H1 (cell line): ENCODE measurements at regions not wholly inside any gene's neighbourhood (a gene's known extent, or its start where the extent isn't known, plus 50 kb on each side); places are given as distances from the start of the nearest gene placed in this dataset.

Experiments used
- CTCF ChIA-PET: fragments of 300-600 bp; sonication (Branson Sonifier 250); formaldehyde crosslinking; loops from one replicate; lab custom pipeline; 2021; ENCODE audit not compliant: partially characterized antibody; lab: Charles Lee
- POLR2A ChIA-PET: fragments of 300-600 bp; sonication (Branson Sonifier 250); formaldehyde crosslinking; loops from one replicate; lab custom pipeline; 2021; ENCODE audit warnings: inconsistent platforms; ENCODE audit not compliant: partially characterized antibody; lab: Charles Lee
- DNase-seq, 2 experiments: peaks; one replicate each; pipeline versions ENCODE4 v3.0.0 to v3.0.0-alpha.2; 2010 to 2022; ENCODE audit warnings: low spot score in 2 of 2, low read depth in 1 of 2, mixed read lengths in 1 of 2
- FAIRE-seq: peaks from 2 replicates; lab custom pipeline; 2011; peaks lifted over from hg19 to GRCh38; lab: Jason Lieb, UNC
- H2AFZ ChIP-seq: 2 replicates; pipeline ENCODE4 v1.8.1; 2012; ENCODE audit warnings: low read length, inconsistent platforms
- H2AK5ac ChIP-seq: 2 replicates; pipeline ENCODE4 v1.6.1; 2013; ENCODE audit warnings: low read depth, low read length
- H2BK120ac ChIP-seq: replicated peaks from 2 replicates; pipeline ENCODE3; 2013; ENCODE audit warnings: low read depth, low read length, inconsistent platforms
- H2BK12ac ChIP-seq: 2 replicates; pipeline ENCODE4 v1.6.1; 2013; ENCODE audit warnings: low read depth, low read length
- H2BK15ac ChIP-seq: 2 replicates; pipeline ENCODE4 v1.6.1; 2013; ENCODE audit warnings: low read length
- H2BK20ac ChIP-seq: 2 replicates; pipeline ENCODE4 v1.6.1; 2013; ENCODE audit warnings: low read length
- H2BK5ac ChIP-seq: 2 replicates; pipeline ENCODE4 v1.6.1; 2013; ENCODE audit warnings: low read depth, low read length
- H3K14ac ChIP-seq: 2 replicates; pipeline ENCODE4 v1.6.1; 2013; ENCODE audit warnings: inconsistent platforms; ENCODE audit not compliant: insufficient read length
- H3K18ac ChIP-seq: 2 replicates; pipeline ENCODE4 v1.6.1; 2013; ENCODE audit warnings: low read length; ENCODE audit errors: extremely low read depth
- H3K23ac ChIP-seq: 2 replicates; pipeline ENCODE4 v1.6.1; 2013; ENCODE audit warnings: inconsistent platforms; ENCODE audit not compliant: insufficient read length
- H3K23me2 ChIP-seq: 2 replicates; pipeline ENCODE4 v1.6.1; 2013; ENCODE audit warnings: low read depth, low read length
- H3K27ac ChIP-seq: 2 replicates; pipeline ENCODE4 v1.6.1; 2011; ENCODE audit warnings: low read depth, low read length, inconsistent platforms
- H3K27me3 ChIP-seq, 4 experiments: replicated peaks in 1 of 4; 1 replicate in 1 of 4; 2 replicates in 3 of 4; pipeline versions ENCODE4 v1.6.1 to v1.8.1; 2011 to 2013; ENCODE audit warnings: low read length in 3 of 4, mild to moderate bottlenecking in 3 of 4, inconsistent platforms in 2 of 4, mixed read lengths in 2 of 4, moderate library complexity in 1 of 4; ENCODE audit not compliant: control insufficient read depth in 3 of 4, insufficient read depth in 3 of 4; ENCODE audit errors: extremely low read depth in 1 of 4
- H3K36me3 ChIP-seq, 4 experiments: 2 replicates each; pipeline versions ENCODE4 v1.6.1 to v1.8.1; 2011 to 2013; ENCODE audit warnings: mild to moderate bottlenecking in 4 of 4, low read length in 3 of 4, moderate library complexity in 2 of 4, control low read depth in 1 of 4, inconsistent platforms in 1 of 4; ENCODE audit not compliant: insufficient read depth in 4 of 4, control insufficient read depth in 2 of 4
- H3K4ac ChIP-seq: replicated peaks from 2 replicates; pipeline ENCODE3; 2013; ENCODE audit warnings: low read length, low read depth, mixed read lengths, inconsistent platforms; ENCODE audit not compliant: insufficient read length
- H3K4me1 ChIP-seq, 4 experiments: replicated peaks in 1 of 4; 1 replicate in 1 of 4; 2 replicates in 3 of 4; pipeline versions ENCODE4 v1.6.1 to v1.8.1; 2011 to 2013; ENCODE audit warnings: low read length in 3 of 4, inconsistent platforms in 2 of 4, mixed read lengths in 1 of 4; ENCODE audit not compliant: insufficient read depth in 4 of 4, control insufficient read depth in 3 of 4
- H3K4me2 ChIP-seq, 2 experiments: 2 replicates each; pipeline versions ENCODE4 v1.6.1 to v1.8.1; 2011 to 2013; ENCODE audit warnings: low read depth in 2 of 2, low read length in 2 of 2, control low read depth in 1 of 2, inconsistent platforms in 1 of 2, mild to moderate bottlenecking in 1 of 2; ENCODE audit not compliant: insufficient read depth in 1 of 2
- H3K4me3 ChIP-seq, 4 experiments: fragments of 200-600, 300-600 bp in 1 of 4; sonication (generic), shearing (Covaris generic), sonication (Bioruptor Twin) in 1 of 4; 2 replicates each; pipeline versions ENCODE4 v1.5.1 to v1.8.1; 2011 to 2016; ENCODE audit warnings: low read length in 4 of 4, low read depth in 3 of 4, control low read depth in 2 of 4, inconsistent platforms in 2 of 4, mild to moderate bottlenecking in 2 of 4, mixed read lengths in 1 of 4, moderate library complexity in 1 of 4; ENCODE audit not compliant: insufficient read depth in 2 of 4; ENCODE audit errors: extremely low read depth in 1 of 4
- H3K56ac ChIP-seq: replicated peaks from 2 replicates; pipeline ENCODE3; 2013; ENCODE audit warnings: low read depth, mild to moderate bottlenecking, mixed read lengths, low read length, inconsistent platforms; ENCODE audit not compliant: insufficient read length
- H3K79me1 ChIP-seq: 2 replicates; pipeline ENCODE4 v1.6.1; 2013; ENCODE audit warnings: low read depth, low read length, control low read depth
- H3K79me2 ChIP-seq, 2 experiments: 2 replicates each; pipeline versions ENCODE4 v1.6.1 to v1.8.1; 2012 to 2013; ENCODE audit warnings: low read length in 2 of 2, mild to moderate bottlenecking in 2 of 2, inconsistent platforms in 1 of 2; ENCODE audit not compliant: insufficient read depth in 2 of 2, control insufficient read depth in 1 of 2
- H3K9ac ChIP-seq, 4 experiments: replicated peaks in 1 of 4; 1 replicate in 1 of 4; 2 replicates in 3 of 4; pipeline versions ENCODE4 v1.6.1 to v1.8.1; 2011 to 2013; ENCODE audit warnings: low read depth in 3 of 4, low read length in 3 of 4, control low read depth in 2 of 4, mild to moderate bottlenecking in 2 of 4, moderate library complexity in 2 of 4, inconsistent platforms in 1 of 4; ENCODE audit errors: extremely low read depth in 1 of 4
- H3K9me3 ChIP-seq, 2 experiments: 2 replicates each; pipeline versions ENCODE4 v1.6.1 to v1.8.1; 2012 to 2013; ENCODE audit warnings: mild to moderate bottlenecking in 2 of 2, moderate library complexity in 2 of 2, control low read depth in 1 of 2, inconsistent platforms in 1 of 2, low read depth in 1 of 2, low read length in 1 of 2, mixed read lengths in 1 of 2; ENCODE audit not compliant: insufficient read depth in 2 of 2
- H4K20me1 ChIP-seq, 2 experiments: replicated peaks in 1 of 2; 2 replicates each; pipeline versions ENCODE3 to v1.8.1; 2011 to 2013; ENCODE audit warnings: inconsistent platforms in 2 of 2, low read length in 2 of 2, mild to moderate bottlenecking in 1 of 2; ENCODE audit not compliant: insufficient read depth in 2 of 2, control insufficient read depth in 1 of 2
- H4K5ac ChIP-seq: 2 replicates; pipeline ENCODE4 v1.6.1; 2013; ENCODE audit warnings: low read length, low read depth, mixed read lengths, inconsistent platforms; ENCODE audit not compliant: insufficient read length
- H4K8ac ChIP-seq: 2 replicates; pipeline ENCODE4 v1.8.0; 2013; ENCODE audit warnings: mild to moderate bottlenecking, moderate library complexity, low read length, inconsistent platforms; ENCODE audit not compliant: insufficient read depth; ENCODE audit errors: extremely low read depth
- H4K91ac ChIP-seq: replicated peaks from 2 replicates; pipeline ENCODE3; 2013; ENCODE audit warnings: low read length, mixed read lengths, inconsistent platforms; ENCODE audit not compliant: insufficient read length
- NANOG ChIP-seq: IDR thresholded peaks from 2 replicates; pipeline ENCODE4 v1.6.1; 2011; ENCODE audit warnings: low read length, low read depth, mild to moderate bottlenecking, inconsistent platforms; ENCODE audit not compliant: insufficient read depth, poor library complexity, severe bottlenecking
- POU5F1 ChIP-seq: IDR thresholded peaks from 2 replicates; pipeline ENCODE4 v1.6.1; 2011; ENCODE audit warnings: low read depth, mild to moderate bottlenecking, low read length, moderate library complexity
- WGBS, 2 experiments: shearing (Covaris generic) in 1 of 2; methylation state at CpG; one replicate each; pipeline versions ENCODE4 v1.1.6 to v1.1.7; 2013 to 2015; ENCODE audit warnings: low lambda C conversion rate in 2 of 2, mixed read lengths in 2 of 2, inconsistent platforms in 1 of 2, low coverage in 1 of 2, missing lambda C conversion rate in 1 of 2; ENCODE audit not compliant: insufficient replicate concordance in 2 of 2, insufficient coverage in 1 of 2, insufficient read length in 1 of 2; ENCODE audit errors: extremely low coverage in 1 of 2, missing lambda C conversion rate in 1 of 2; 5-methylcytosine and 5-hydroxymethylcytosine counted together
- TF ChIP-seq, protein P1 (sequence below), 3 experiments: IDR thresholded peaks; 1 replicate in 2 of 3; 2 replicates in 1 of 3; pipeline versions ENCODE4 v1.5.1 to v1.6.1; 2011; ENCODE audit warnings: low read length in 3 of 3, mild to moderate bottlenecking in 3 of 3, inconsistent platforms in 2 of 3, low read depth in 1 of 3, moderate library complexity in 1 of 3; ENCODE audit not compliant: insufficient read depth in 1 of 3; ENCODE audit errors: control extremely low read depth in 1 of 3

DNA sequence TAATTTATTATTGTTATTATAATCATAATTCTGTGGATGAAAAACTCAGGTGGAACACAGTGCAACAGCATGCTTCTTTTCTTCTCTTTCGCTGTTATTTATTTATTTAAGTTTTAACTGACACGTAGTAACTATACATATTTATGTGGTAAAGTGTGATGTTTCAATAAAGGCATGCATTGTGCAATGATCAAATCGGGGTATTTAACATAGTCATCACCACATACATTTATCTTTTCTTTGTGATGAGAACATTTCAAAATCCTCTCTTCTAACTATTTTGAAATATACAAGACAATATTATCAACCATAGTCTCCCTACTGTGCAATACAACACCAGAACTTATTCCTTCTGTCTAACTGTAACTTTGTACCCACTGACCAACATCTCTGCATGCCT lies 152.5 kb upstream of the LYZL1 start:
- Histone ChIP-seq H3K4me1 (peaks cover 0 to 7% (median 3%) of the 10 kb centered on the region in 4 experiments; a peak in 3 of 7 replicates), H3K18ac (no peak overlapping the region), H3K36me3 (no peaks in the 10 kb centered on the region), H3K4me2 (no peak overlapping the region), H3K23me2 (no peaks in the 10 kb centered on the region), H2BK12ac (no peak overlapping the region), H3K9me3 (no peaks in the 10 kb centered on the region), H4K8ac (no peak overlapping the region), H3K4ac (no peak overlapping the region), H2BK120ac (no peak overlapping the region), H2AK5ac (no peak overlapping the region), H3K23ac (no peak overlapping the region), H3K79me1 (no peaks in the 10 kb centered on the region), H3K4me3 (no peak overlapping the region), H3K79me2 (no peaks in the 10 kb centered on the region), H2BK15ac (no peak overlapping the region), H2AFZ (peak overlapping the region; percentile 59; the same call in 1 of the 2 replicates), H3K27ac (no peak overlapping the region), H3K56ac (no peak overlapping the region), H4K91ac (no peak overlapping the region), H3K27me3 (no peaks in the 10 kb centered on the region), H4K5ac (no peak overlapping the region), H3K9ac (no peak overlapping the region), H2BK5ac (no peak overlapping the region), H3K14ac (no peak overlapping the region), H4K20me1 (no peaks in the 10 kb centered on the region), H2BK20ac (no peak overlapping the region)
- DNase-seq (no peak), FAIRE-seq (no peak)
- TF ChIP-seq POU5F1 (no peak), NANOG (no peak)
- TF ChIP-seq, protein P1, sequence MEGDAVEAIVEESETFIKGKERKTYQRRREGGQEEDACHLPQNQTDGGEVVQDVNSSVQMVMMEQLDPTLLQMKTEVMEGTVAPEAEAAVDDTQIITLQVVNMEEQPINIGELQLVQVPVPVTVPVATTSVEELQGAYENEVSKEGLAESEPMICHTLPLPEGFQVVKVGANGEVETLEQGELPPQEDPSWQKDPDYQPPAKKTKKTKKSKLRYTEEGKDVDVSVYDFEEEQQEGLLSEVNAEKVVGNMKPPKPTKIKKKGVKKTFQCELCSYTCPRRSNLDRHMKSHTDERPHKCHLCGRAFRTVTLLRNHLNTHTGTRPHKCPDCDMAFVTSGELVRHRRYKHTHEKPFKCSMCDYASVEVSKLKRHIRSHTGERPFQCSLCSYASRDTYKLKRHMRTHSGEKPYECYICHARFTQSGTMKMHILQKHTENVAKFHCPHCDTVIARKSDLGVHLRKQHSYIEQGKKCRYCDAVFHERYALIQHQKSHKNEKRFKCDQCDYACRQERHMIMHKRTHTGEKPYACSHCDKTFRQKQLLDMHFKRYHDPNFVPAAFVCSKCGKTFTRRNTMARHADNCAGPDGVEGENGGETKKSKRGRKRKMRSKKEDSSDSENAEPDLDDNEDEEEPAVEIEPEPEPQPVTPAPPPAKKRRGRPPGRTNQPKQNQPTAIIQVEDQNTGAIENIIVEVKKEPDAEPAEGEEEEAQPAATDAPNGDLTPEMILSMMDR (IDR thresholded peaks at IDR 0.05; ENCODE audit: control extremely low read depth in 1 of 3, insufficient read depth in 1 of 3, low read depth in 1 of 3, low read length in 3 of 3) = no peak
- POLR2A ChIA-PET = no interaction called here
- 88% methylated on average over 3 of the region's 3 CpGs; no CpG with 5 or more reads in 1 of the 2 experiments for WGBS, 2 experiments
- CTCF ChIA-PET = interaction anchor here (1.1 to 2.1 kb wide), 5 partner anchors 9 to 197 kb away, joined by 3 to 7 read pairs (median 4); no protein-coding TSS in a partner anchor
